Peyer's patch (tissue), 4 donors: ENCODE measurements at regions not wholly inside any gene's neighbourhood (a gene's known extent, or its start where the extent isn't known, plus 50 kb on each side); places are given as distances from the start of the nearest gene placed in this dataset.

Source experiments
- POLR2A ChIP-seq, 2 donors: fragments of 450-650 bp; IDR thresholded peaks; one replicate each; pipeline ENCODE4 v1.5.1; 2017; ENCODE audit warnings: antibody characterized with exemption in 2 of 2, mild to moderate bottlenecking in 2 of 2, moderate library complexity in 2 of 2
- TF ChIP-seq, protein P1 (sequence below), 6 experiments: fragments of 450-650 bp in 4 of 6; fragments of 200-600 bp in 2 of 6; sonication (generic) in 1 of 6; IDR thresholded peaks; one replicate each; pipeline ENCODE4 v1.5.1; 2017 to 2019; ENCODE audit warnings: antibody characterized with exemption in 6 of 6, mild to moderate bottlenecking in 3 of 6, moderate library complexity in 1 of 6

- TF ChIP-seq, protein P1, sequence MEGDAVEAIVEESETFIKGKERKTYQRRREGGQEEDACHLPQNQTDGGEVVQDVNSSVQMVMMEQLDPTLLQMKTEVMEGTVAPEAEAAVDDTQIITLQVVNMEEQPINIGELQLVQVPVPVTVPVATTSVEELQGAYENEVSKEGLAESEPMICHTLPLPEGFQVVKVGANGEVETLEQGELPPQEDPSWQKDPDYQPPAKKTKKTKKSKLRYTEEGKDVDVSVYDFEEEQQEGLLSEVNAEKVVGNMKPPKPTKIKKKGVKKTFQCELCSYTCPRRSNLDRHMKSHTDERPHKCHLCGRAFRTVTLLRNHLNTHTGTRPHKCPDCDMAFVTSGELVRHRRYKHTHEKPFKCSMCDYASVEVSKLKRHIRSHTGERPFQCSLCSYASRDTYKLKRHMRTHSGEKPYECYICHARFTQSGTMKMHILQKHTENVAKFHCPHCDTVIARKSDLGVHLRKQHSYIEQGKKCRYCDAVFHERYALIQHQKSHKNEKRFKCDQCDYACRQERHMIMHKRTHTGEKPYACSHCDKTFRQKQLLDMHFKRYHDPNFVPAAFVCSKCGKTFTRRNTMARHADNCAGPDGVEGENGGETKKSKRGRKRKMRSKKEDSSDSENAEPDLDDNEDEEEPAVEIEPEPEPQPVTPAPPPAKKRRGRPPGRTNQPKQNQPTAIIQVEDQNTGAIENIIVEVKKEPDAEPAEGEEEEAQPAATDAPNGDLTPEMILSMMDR (IDR thresholded peaks at IDR 0.05): no peak
- TF ChIP-seq POLR2A (IDR thresholded peaks at IDR 0.05): no peak
Measured at GRCh38 chr6:163761481-163761880, 347.0 kb downstream of the QKI start.
